ENCODE measurements at regions not wholly inside any gene's neighbourhood (a gene's known extent, or its start where the extent isn't known, plus 50 kb on each side); places are given as distances from the start of the nearest gene placed in this dataset.

- no peak for DNase-seq (ENCODE audit: extremely low read depth, insufficient read length)
- TF ChIP-seq, protein P1, sequence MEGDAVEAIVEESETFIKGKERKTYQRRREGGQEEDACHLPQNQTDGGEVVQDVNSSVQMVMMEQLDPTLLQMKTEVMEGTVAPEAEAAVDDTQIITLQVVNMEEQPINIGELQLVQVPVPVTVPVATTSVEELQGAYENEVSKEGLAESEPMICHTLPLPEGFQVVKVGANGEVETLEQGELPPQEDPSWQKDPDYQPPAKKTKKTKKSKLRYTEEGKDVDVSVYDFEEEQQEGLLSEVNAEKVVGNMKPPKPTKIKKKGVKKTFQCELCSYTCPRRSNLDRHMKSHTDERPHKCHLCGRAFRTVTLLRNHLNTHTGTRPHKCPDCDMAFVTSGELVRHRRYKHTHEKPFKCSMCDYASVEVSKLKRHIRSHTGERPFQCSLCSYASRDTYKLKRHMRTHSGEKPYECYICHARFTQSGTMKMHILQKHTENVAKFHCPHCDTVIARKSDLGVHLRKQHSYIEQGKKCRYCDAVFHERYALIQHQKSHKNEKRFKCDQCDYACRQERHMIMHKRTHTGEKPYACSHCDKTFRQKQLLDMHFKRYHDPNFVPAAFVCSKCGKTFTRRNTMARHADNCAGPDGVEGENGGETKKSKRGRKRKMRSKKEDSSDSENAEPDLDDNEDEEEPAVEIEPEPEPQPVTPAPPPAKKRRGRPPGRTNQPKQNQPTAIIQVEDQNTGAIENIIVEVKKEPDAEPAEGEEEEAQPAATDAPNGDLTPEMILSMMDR (IDR thresholded peaks at IDR 0.05; ENCODE audit: insufficient read depth, low read length, poor library complexity, severe bottlenecking) = no peak
- H3K4me3 ChIP-seq (replicated peaks; ENCODE audit: low read depth, low read length) = no peak overlapping the region
- no peaks in the 10 kb centered on the region for H3K36me3 ChIP-seq (ENCODE audit: control insufficient read depth, insufficient read depth, low read length)
- H3K27me3 ChIP-seq (replicated peaks; ENCODE audit: control insufficient read depth, insufficient read depth, low read length) = no peaks in the 10 kb centered on the region
These were observed 162.0 kb upstream of the NEIL3 start for GRCh38 chr4:177147668-177148067.

DNA sequence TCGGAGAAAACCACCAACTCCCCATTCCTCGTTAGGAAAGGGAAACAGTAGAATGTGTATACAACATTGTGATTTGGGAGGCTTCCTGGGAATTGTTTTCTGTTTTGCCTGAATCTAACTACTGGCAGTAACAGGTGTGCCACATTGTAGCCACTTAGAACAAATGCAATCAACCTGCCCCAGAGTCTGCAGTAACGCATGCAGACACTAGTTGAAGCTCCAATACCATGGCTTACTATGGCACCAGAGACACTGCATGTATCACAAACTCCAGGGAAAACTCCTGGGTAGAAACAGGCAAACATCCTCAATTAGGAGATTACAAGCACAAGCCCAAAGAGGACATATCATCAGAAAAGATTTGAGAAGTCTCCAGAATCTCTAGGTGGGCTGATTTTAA is 154.2 kb upstream of the NEIL3 start:
- Histone ChIP-seq H3K4me3 (replicated peaks; ENCODE audit: low read depth, low read length) (no peak overlapping the region), H3K36me3 (ENCODE audit: control insufficient read depth, insufficient read depth, low read length) (no peaks in the 10 kb centered on the region), H3K27me3 (replicated peaks; ENCODE audit: control insufficient read depth, insufficient read depth, low read length) (no peaks in the 10 kb centered on the region)
- TF ChIP-seq, protein P1 (IDR thresholded peaks at IDR 0.05; ENCODE audit: insufficient read depth, low read length, poor library complexity, severe bottlenecking) = no peak
- DNase-seq (ENCODE audit: extremely low read depth, insufficient read length) = no peak

DNA sequence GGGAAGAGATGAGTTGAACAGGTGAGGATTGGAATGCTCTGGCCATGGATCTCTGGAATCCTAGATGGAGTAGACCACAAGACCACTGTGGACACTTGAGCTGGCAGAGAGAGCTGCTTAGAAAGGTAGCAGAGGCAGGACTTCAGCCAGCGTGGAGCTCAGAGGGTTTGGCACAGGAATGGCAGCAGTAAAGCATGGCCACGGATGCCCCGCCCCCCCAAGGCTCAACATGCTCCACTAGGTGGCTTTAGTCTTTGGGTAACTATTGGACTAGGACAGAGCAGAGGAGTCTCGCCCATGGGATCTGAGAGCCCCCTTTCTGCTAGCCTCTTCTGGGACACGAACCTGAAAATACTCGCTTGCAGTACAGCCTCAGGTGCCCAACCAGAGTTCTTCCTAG is 150.1 kb upstream of the NEIL3 start:
- Histone ChIP-seq H3K27me3 (replicated peaks; ENCODE audit: control insufficient read depth, insufficient read depth, low read length) (no peaks in the 10 kb centered on the region), H3K36me3 (ENCODE audit: control insufficient read depth, insufficient read depth, low read length) (no peaks in the 10 kb centered on the region), H3K4me3 (replicated peaks; ENCODE audit: low read depth, low read length) (no peak overlapping the region)
- DNase-seq (ENCODE audit: extremely low read depth, insufficient read length) = no peak
- TF ChIP-seq, protein P1 (IDR thresholded peaks at IDR 0.05; ENCODE audit: insufficient read depth, low read length, poor library complexity, severe bottlenecking) = no peak

DNA sequence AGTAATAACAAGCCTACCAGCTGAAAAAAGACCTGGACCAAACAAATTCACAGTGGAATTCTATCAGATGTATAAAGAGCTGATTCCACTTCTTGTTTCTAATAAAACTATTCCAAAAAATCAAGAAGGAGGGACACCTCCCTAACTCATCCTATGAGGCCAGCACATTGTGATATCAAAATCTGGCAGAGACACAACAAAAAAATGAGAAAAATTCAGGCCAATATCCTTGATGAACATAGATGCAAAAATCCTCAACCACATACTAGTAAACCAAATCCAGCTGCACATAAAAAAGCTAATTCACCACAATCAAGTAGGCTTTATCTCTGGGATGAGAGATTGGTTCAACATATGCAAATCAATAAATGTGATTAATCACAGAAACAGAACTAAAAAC is 147.9 kb upstream of the NEIL3 start:
- no peak overlapping the region for H3K4me3 ChIP-seq (replicated peaks; ENCODE audit: low read depth, low read length)
- TF ChIP-seq, protein P1 (IDR thresholded peaks at IDR 0.05; ENCODE audit: insufficient read depth, low read length, poor library complexity, severe bottlenecking) = no peak
- H3K27me3 ChIP-seq (replicated peaks; ENCODE audit: control insufficient read depth, insufficient read depth, low read length) = no peaks in the 10 kb centered on the region
- no peak for DNase-seq (ENCODE audit: extremely low read depth, insufficient read length)
- H3K36me3 ChIP-seq (ENCODE audit: control insufficient read depth, insufficient read depth, low read length) = no peaks in the 10 kb centered on the region

DNA sequence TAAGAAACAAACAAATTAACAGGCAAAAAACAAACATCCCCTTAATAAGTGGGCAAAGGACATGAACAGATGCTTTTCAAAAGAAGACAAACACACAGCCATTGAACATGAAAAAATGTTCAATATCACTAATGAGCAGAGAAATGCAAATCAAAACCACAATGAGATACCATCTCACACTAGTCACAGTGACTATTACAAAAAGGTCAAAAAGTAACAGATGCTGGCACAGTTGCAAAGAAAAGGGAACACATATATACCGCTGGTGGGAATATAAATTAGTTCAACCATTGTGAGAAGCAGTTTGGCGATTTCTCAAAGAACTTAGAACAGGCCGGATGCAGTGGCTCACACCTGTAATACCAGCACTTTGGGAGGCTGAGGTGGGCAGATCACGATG is 146.1 kb upstream of the NEIL3 start:
- Histone ChIP-seq H3K27me3 (replicated peaks; ENCODE audit: control insufficient read depth, insufficient read depth, low read length) (no peaks in the 10 kb centered on the region), H3K4me3 (replicated peaks; ENCODE audit: low read depth, low read length) (no peak overlapping the region), H3K36me3 (ENCODE audit: control insufficient read depth, insufficient read depth, low read length) (no peaks in the 10 kb centered on the region)
- DNase-seq (ENCODE audit: extremely low read depth, insufficient read length) = no peak
- TF ChIP-seq, protein P1 (IDR thresholded peaks at IDR 0.05; ENCODE audit: insufficient read depth, low read length, poor library complexity, severe bottlenecking) = no peak

DNA sequence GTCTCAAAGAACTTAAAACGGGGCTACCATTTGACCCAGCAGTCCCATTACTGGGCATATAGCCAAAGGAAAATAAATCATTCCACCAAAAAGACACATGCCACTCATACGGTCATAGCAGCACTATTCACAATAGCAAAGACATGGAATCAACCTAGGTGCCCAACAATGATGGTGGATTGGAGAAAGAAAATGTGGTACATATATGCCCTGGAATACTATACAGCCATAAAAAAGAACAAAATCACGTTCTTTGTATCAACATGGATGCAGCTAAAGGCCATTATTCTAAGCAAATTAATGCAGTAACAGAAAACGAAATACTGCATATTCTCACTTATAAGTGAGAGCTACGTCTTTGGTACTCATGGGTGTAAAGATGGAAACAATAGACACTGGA is 138.1 kb upstream of the NEIL3 start:
- Histone ChIP-seq H3K36me3 (ENCODE audit: control insufficient read depth, insufficient read depth, low read length) (no peaks in the 10 kb centered on the region), H3K4me3 (replicated peaks; ENCODE audit: low read depth, low read length) (no peak overlapping the region), H3K27me3 (replicated peaks; ENCODE audit: control insufficient read depth, insufficient read depth, low read length) (no peaks in the 10 kb centered on the region)
- TF ChIP-seq, protein P1 (IDR thresholded peaks at IDR 0.05; ENCODE audit: insufficient read depth, low read length, poor library complexity, severe bottlenecking) = no peak
- no peak for DNase-seq (ENCODE audit: extremely low read depth, insufficient read length)
